Uterus (tissue), 2 donors: ENCODE measurements at regions not wholly inside any gene's neighbourhood (a gene's known extent, or its start where the extent isn't known, plus 50 kb on each side); places are given as distances from the start of the nearest gene placed in this dataset.

Experiments
- CTCF ChIP-seq, 4 experiments: fragments of 200-600 bp in 2 of 4; fragments of 450-650 bp in 2 of 4; sonication (generic) in 2 of 4; IDR thresholded peaks; one replicate each; pipeline ENCODE4 v1.5.1; 2016 to 2019; ENCODE audit warnings: antibody characterized with exemption in 4 of 4, mild to moderate bottlenecking in 2 of 4, moderate library complexity in 1 of 4
- POLR2A ChIP-seq, 2 donors: fragments of 450-650 bp; IDR thresholded peaks; one replicate each; pipeline ENCODE4 v1.6.1; 2016; ENCODE audit warnings: antibody characterized with exemption in 2 of 2, mild to moderate bottlenecking in 1 of 2, moderate library complexity in 1 of 2

DNA sequence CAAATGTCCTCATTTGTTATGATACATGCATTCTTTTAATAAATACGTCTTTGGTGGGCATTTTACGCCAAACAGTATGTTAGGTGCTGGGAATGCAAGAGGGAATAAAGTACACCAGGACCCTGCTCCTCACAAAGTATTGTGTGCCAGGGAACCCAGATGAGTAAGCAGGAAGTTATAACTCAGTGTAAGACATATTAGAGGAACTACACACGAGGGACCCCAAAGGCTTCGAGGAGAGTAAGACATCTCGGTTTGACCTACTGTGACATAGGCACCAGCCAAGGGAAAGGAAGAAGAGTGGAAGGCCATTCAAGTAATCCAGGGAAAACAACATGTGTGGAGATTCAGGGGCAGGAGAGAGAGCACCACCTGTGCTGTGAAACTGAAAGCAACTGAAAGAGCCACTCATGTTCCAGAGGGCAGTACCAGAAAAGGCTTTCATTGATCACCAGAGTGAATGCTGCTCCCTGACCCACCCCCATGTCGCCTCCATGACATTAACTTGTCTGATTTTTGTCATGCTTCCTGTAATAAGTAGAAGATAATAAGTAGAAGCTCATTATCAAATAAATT is 542.5 kb upstream of the PKN2 start:
- TF ChIP-seq CTCF (IDR thresholded peaks at IDR 0.05), result no peak
- TF ChIP-seq POLR2A (IDR thresholded peaks at IDR 0.05), result no peak
